ENCODE measurements at regions not wholly inside any gene's neighbourhood (a gene's known extent, or its start where the extent isn't known, plus 50 kb on each side); places are given as distances from the start of the nearest gene placed in this dataset.
"Not testable (repeated sequence)": the region's sequence is repeated elsewhere in the genome, so short reads cannot be mapped to it uniquely, and the experiment has no call there.

DNA sequence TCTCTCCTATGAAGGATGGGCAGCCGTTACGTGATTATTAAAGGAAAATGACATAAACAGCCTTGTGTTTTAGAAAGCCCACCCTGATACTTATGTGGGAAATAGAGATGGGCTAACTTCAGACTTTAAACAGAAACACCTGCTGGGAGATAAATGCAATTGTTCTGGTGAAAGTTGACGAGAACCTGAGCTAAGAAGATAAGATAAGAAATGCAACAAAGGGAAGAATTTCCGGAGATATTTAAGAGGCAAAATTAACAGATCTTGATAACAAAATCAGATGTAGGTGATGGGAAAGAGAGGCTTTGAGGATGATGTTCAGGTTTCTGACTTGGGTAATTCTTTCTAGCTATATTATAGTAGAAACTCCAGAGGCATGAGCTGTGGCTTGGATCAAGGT, 102.7 kb upstream of the SLC7A11 start:
- no peak for DNase-seq

- DNase-seq = no peak
Measured at GRCh38 chr4:138344054-138344453, 101.9 kb upstream of the SLC7A11 start.

DNA sequence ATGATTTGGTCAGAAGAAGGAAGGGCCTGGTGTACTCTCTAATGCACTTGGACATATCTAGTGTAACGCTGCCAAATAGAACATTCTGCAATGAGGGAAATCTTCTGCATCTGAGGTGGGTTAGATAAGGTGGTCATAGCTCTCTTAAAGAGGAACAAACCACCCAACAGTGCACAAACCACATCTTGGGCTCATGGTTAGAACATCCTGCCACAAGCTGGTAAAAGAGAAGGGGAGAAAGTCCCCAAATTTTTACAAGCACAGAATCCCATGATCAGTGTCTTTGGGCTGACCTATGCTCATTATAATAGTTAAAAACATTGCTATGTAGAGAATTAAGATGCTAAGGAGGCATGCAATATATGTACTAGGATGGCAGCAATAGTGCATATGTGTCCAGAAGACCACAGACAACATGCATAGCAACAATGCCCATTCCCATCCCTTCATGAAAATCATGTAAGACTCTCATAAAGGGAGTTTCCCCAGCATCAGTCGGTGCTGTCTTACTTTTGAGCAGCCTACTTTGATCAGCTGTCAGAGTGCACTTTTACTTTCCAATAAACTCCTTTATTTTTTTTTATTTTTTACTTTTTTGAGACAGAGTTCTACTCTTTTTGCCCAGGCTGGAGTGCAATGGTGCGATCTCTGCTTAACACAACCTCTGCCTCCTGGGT, 99.7 kb upstream of the SLC7A11 start:
- no peak for DNase-seq

GRCh38 chr4:138338840-138339239, 96.7 kb upstream of the SLC7A11 start:
- no peak for DNase-seq

DNA sequence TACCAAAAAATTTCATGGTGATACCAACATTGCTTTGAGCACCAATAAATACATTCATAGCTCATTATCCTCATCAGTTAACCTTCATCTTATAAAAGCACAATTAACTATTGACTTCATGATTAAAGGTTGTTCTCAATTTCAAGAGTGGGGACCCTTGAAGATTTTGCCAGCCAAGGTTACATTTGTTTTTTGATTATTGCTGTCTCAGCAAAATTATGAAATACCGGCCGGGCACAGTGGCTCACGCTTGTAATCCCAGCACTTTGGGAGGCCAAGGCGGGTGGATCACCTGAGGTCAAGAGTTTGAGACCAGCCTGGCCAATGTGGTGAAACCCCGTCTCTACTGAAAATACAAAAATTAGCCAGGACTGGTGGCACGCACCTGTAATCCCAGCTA, 96.1 kb upstream of the SLC7A11 start:
- not testable (repeated sequence) for DNase-seq

- DNase-seq = no peak
Measured at GRCh38 chr4:138334346-138335016, 92.3 kb upstream of the SLC7A11 start.

DNA sequence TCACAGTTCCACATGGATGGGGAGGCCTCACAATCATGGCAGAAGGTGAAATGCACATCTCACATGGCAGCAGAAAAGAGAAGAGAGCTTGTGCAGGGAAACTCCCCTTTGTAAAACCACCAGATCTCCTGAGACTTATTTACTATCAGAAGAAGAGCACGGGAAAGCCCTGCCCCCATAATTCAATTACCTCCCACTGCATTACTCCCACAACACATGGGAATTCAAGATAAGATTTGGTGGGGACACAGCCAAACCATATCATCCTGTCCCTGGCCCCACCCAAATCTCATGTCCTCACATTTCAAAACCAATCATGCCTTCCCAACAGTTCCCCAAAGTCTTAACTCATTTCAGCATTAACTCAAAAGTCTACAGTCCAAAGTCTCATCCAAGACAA, 90.3 kb upstream of the SLC7A11 start:
- DNase-seq = not testable (repeated sequence)

GRCh38 chr4:138330531-138330930, 88.4 kb upstream of the SLC7A11 start:
- DNase-seq = no peak

DNA sequence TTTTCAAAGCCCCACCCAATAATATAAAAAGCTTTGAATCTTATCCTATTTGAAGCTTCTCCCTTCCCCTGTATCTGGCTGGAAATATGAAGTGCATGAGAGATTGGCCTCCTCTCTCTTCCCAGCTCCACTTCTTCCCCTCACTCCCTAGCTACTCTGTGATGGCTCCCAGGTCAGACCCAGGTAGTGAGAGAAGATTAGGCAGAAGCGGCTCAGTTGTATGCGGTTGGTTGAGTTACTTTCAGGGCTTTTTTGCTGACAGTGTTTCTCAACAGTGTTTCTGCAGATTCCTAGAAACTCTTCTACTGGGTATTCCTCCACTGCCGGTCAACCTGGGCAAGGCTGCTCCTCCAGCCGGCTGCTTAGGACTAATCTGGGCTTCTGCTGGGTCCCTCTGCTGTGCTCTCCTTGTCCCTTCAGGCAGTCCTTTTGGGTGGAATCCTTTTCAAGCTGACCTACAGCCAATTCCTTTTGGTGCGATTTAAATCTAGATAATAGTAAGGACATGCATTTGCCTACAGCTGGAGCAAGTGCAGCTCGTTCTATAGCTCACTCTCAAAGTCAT, 87.4 kb upstream of the SLC7A11 start:
- no peak for DNase-seq

DNA sequence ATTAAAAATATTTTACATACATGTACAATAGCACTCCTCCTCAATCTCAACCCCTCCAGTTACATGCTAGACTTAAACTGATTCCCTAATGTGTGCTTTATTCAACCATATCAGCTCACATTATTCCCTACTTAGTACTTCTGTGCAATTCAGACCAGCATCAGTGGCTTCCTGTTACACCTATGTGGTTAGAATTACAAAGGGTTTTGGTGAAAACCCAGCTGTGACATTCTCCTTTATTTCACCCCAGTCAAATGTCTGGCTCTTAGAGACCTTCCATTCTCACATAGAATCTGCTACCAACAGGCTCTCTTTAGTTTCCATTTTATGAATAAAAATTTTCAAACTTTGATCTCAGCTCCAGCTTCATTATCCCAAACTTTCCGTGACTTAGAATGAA, 85.2 kb upstream of the SLC7A11 start:
- no peak for DNase-seq

DNA sequence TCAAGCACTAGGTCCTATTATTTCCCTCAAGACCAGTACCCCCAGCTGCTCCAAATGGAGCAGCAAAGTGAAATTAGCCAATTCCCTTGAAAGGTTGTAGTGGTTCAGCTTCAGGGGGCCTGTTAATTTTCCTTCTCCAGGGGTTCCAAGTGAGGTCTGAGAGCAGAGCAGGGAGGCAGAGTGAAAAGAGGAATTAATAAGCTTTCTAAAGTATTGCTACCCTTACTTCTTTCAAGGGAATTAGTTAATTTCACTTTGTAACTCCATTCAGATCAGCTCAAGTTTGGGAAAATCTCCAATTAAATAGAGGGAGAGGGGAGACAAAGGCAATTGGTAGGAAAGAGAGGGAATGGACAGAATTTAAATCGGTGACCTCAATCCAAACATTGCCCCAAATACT, 78.7 kb upstream of the SLC7A11 start:
- no peak for DNase-seq

DNA sequence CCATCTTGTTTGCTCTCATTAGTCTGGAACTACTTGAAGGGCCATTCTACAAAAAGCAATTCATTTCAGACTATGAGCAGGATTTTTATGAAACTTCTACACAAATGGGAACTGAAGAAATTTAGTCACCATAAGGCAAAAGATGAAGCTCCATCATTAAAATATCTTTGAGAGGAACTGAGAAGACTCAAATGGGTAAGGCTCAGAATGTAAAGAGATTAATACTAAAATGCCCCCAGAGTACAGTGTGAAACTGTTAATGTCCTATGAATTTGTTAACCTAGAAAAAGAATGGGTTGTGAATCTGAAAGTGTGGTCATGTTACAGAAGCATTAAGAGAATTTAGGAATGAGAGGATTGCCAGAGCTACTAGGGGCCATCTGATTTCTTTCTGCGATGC, 77.9 kb upstream of the SLC7A11 start:
- no peak for DNase-seq

GRCh38 chr4:138317175-138317748, 75.1 kb upstream of the SLC7A11 start:
- DNase-seq = no peak

DNA sequence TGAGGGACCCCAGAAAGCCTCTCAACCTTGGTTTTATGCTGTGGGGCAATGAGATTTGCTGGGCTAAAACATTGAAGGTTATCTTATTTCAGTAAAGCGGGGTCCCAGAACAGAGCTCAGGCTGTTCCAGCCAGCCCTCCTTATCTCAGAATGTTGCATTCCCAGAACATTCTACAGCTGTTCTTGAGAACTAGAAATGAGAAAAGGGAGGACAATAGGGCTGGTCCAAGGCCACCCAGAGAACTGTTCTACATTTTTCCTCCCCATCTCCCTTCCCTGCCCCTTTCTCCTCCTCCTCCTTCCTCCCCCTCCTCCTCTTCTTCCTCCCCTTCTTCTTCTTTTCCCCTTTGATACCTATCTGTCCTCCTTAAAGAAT, 70.4 kb upstream of the SLC7A11 start:
- no peak for DNase-seq

DNA sequence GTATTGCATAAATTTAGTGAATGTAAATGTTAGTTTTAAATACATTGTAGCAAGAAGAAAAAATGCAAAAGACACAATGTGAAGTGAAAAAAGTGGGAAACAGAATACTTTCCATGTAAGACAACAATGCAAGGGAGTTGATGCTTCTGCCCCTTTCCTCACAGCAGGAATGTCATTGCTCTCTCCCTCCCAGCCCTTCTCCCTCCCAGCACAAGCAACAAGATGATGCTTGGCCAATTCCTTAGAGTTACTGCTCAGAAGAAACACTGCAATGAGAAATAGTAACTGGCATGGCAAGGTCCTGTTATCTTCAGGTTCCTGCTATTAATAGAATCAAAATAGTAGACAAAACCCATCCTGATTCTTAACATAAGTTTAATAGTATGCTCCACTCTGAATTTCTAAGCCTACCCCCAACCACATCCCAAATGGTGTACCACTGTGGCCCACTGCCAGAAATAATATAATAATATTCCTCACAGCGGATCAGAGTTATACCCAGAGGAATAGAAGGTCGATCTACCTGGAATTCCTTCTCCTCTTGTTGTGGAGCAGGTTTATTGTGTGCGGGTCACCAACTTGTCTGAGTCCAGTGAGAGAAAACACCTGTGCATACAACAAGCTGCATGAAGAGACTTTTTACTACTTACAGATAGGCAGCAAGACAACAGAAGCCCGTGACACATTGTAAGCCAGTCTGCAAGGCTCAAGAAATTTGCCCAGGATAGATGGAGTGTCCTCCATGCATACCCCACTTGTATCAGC, 69.8 kb upstream of the SLC7A11 start:
- no peak for DNase-seq

DNA sequence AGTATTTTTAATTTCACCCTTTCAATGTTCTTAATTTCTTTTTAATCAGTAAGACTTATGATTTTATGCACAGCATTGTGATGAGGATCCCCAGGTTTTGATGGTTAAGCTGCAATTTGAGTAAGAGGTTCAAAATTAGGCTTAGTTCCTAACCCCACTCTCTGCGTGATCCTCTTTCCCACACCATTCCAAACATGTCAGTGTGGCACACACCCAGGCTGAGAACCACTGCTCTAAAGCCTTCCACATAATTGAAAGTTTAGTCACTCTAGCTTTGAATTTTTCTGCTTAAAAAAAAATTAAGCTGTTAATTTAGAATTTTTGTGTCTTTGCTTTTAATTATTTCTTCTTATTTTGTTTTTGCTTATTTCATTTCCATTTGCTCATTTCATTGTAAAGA, 68.8 kb upstream of the SLC7A11 start:
- no peak for DNase-seq

DNA sequence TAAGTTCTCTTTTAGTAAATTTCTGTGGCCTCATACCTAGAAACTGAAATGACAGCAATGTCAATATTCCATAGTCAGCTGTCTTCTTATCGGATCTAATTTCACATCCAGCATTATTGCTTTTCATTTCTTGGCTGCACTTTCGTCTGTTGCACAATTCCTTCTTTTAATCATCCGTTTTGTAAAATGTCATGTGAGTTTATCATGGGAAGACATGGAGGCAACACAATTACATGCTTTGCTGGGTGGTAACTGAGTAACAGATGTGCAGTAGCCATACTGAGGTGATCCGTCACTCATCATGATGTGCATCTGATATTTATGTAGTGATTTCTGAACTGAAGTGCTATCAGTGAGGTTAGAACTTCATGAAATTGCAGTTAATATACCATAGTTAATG, 68.3 kb upstream of the SLC7A11 start:
- DNase-seq = no peak

- no peak for DNase-seq
Measured at GRCh38 chr4:138308356-138308755, 66.2 kb upstream of the SLC7A11 start.

DNA sequence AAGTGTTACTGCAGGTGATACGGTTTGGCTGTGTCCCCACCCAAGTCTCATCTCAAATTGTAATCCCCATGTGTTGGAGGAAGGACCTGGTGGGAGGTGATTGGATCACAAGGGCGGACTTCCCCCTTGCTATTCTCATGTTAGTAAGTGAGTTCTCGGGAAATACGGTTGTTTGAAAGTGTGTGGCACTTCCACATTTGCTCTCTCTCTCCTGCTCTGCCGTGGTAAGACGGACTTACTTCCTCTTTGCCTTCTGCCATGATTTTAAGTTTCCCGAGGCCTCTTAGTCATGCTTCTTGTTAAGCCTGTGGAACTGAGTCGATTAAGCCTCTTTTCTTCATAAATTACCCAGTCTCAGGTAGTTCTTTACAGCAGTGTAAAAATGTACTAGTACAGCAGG, 65.2 kb upstream of the SLC7A11 start:
- no peak for DNase-seq

- no peak for DNase-seq
Measured at GRCh38 chr4:138305050-138305449, 62.9 kb upstream of the SLC7A11 start.

- no peak for DNase-seq
Measured at GRCh38 chr4:138301536-138301935, 59.4 kb upstream of the SLC7A11 start.

GRCh38 chr4:138300616-138301015, 58.5 kb upstream of the SLC7A11 start:
- no peak for DNase-seq

GRCh38 chr4:138299881-138300280, 57.7 kb upstream of the SLC7A11 start:
- no peak for DNase-seq

DNA sequence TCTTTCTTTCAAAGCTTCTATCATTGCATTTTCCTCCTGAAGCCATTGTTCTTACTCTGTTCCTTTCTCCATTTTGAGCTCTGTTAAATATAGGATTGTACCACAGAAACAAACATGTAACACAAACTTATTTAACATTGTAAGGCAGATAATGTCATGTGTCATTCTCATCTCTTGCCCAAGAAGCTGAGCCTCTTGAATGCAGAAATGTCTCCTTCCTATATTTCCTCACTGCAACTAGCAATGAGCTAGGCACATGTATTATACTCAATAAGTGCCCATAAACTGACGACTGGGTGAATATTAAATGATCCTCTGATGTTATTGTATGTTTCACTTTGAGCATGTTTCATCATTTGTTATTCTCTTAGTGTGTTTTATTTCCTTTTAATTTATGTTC, 56.7 kb upstream of the SLC7A11 start:
- no peak for DNase-seq
